T-helper 2 cell treated with Interferon-gamma antibody and Interleukin-4, amounts not matched to agents 5 μg/mL and 100 μg/mL, for 36 hours (primary cell): ENCODE measurements at regions not wholly inside any gene's neighbourhood (a gene's known extent, or its start where the extent isn't known, plus 50 kb on each side); places are given as distances from the start of the nearest gene placed in this dataset.

Source experiments
- DNase-seq: peaks from one replicate; pipeline ENCODE4 v3.0.0; 2021; ENCODE audit warnings: low spot score
- H3K27ac Mint-ChIP-seq: one replicate; pipeline ENCODE4 v1.8.0; 2021; ENCODE audit warnings: mild to moderate bottlenecking, mixed read lengths
- H3K27me3 Mint-ChIP-seq: one replicate; pipeline ENCODE4 v1.8.0; 2021; ENCODE audit warnings: low read depth, mixed read lengths
- H3K36me3 Mint-ChIP-seq: one replicate; pipeline ENCODE4 v1.8.0; 2021; ENCODE audit warnings: low read depth, mixed read lengths
- H3K4me1 Mint-ChIP-seq: one replicate; pipeline ENCODE4 v1.8.0; 2021; ENCODE audit warnings: low read depth, mixed read lengths
- H3K4me3 Mint-ChIP-seq: one replicate; pipeline ENCODE4 v1.8.0; 2022; ENCODE audit warnings: mild to moderate bottlenecking, moderate library complexity, mixed read lengths
- H3K9me3 Mint-ChIP-seq: one replicate; pipeline ENCODE4 v1.8.0; 2021; ENCODE audit warnings: mixed read lengths

DNA sequence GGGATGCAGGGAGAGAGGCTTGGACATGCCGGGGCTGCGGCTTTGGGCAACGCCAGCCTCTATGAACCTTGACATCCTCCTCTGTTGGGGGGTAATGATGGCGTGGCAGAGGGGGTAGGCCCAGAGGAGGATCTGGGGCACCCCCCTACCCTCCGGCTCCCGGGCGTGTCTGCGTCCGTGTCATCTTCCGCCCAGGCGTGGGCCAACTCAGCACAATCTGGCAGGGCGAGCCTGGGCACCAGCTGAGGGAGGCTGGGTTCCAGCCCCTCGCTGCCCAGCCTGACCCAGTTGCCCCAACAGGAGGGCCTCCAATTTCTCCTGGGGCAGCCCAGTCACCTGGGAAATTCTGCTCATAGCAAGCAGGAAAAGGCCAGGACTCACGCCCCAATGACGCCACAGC is 62.9 kb upstream of the IL17B start:
- Mint-ChIP-seq H3K9me3 (no peaks in the 10 kb centered on the region), H3K4me3 (no peak overlapping the region), H3K36me3 (no peaks in the 10 kb centered on the region), H3K27me3 (no peaks in the 10 kb centered on the region), H3K27ac (no peak overlapping the region), H3K4me1 (peaks cover 21% of the 10 kb centered on the region)
- no peak for DNase-seq

DNA sequence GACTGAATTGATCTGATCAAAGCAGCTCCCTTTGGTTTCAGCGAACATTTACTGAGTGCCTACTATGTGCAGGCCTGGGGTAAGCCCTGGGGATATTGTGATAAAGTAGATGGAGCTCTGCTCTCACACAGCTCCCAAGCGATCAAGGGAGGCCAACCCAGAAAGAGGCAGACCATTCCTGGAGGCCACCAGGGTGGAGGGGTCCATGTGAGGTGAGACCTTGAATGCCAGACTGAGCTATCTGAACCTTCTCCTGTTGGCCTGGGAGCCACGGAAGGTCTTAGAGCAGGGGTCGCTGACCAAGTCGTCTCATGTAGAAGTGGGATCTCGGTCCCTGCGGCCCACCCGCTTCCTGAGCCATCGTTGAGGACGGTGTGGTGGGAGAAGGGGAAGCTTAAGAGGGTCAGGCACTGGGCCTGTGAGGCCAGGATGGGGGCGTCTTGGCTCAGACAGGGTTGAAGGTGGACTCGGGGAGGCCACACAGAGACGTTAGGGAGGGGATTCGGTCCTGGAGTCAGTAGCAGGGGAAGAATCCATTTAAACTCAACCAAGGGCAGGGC is 62.2 kb upstream of the IL17B start:
- Mint-ChIP-seq H3K9me3 (no peaks in the 10 kb centered on the region), H3K36me3 (no peaks in the 10 kb centered on the region), H3K27me3 (no peaks in the 10 kb centered on the region), H3K4me3 (no peak overlapping the region), H3K4me1 (peaks cover 24% of the 10 kb centered on the region), H3K27ac (no peak overlapping the region)
- DNase-seq: no peak

DNA sequence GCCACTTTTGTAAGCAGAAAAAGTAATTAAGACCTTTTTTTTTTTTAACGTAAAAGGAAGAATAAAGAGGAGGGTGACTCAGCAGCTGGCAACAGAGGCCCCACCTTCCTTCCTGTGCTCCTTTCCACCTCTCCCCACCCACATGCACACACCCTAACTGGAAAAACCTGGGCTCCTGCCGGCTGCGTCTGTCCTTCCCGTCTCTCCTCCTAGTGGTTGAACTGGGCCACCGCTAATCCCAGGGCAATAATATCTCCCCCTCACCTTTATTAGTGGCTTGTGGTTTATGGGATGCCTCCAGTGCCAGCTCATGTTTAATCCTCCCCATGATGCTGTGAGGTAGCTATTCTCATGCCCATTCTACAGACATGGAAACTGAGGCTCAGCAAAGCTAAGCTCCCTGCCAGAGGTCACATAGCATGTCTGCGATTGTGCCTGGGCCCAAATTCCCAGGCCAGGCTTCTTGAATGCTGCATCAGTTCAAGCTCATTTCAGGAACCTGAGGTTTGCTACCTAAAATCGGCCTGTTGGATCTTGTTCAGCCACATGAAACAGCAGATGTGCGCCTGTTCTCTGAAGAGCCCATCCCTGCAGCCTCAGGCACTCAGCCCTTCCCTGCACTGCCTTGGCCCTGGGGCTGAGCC is 60.9 kb upstream of the IL17B start:
- Mint-ChIP-seq H3K36me3 (no peaks in the 10 kb centered on the region), H3K27me3 (no peaks in the 10 kb centered on the region), H3K4me3 (peak overlapping the region; percentile 30), H3K27ac (peak overlapping the region; percentile 62), H3K4me1 (peaks cover 24% of the 10 kb centered on the region), H3K9me3 (no peaks in the 10 kb centered on the region)
- peak; percentile 8 for DNase-seq

DNA sequence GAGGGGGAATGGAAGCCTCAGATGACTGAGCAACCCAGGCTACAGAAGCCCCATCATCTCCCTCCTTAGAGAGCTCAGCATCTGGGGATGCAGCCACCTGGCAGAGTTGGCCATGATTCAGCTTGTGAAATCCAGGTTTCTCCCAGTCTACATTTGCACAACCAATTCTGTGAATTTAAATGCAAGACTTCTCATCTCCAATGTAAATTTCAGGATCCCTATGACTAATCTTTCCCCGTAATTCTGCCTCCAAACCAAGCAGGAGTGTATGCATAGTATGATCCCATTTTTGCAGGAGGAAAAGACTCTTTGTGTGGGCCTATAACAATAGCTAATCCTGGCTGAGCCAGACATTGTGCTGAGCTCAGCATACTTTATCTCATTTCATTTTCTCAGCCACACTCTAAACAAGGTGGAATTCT is 59.6 kb upstream of the IL17B start:
- peaks cover 24% of the 10 kb centered on the region for H3K4me1 Mint-ChIP-seq
- no peak for DNase-seq
- no peak overlapping the region for H3K4me3 Mint-ChIP-seq
- no peaks in the 10 kb centered on the region for H3K27me3 Mint-ChIP-seq
- H3K27ac Mint-ChIP-seq: no peak overlapping the region
- H3K9me3 Mint-ChIP-seq: no peaks in the 10 kb centered on the region
- H3K36me3 Mint-ChIP-seq: no peaks in the 10 kb centered on the region

DNA sequence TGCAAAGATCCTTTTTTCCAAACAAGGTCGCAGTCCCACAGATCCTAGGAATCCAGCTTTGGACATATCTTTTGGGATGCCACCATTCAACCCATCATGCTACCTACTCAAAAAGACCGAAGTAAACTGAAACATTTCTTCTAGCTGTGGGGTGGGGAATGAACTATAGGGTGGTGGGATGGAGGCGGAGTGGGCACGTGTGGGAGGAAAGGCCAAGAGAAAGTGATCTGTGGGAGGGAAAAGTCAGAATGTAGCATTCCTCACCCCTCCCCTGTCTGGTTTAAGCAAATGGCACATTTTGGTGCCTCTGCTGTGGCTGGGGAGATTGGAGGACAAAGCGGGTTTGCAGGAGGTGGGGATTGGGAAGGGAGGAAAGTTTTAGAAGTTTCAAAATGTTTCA is 59.2 kb upstream of the IL17B start:
- H3K4me3 Mint-ChIP-seq: no peak overlapping the region
- DNase-seq: no peak
- H3K9me3 Mint-ChIP-seq: no peaks in the 10 kb centered on the region
- no peaks in the 10 kb centered on the region for H3K27me3 Mint-ChIP-seq
- no peaks in the 10 kb centered on the region for H3K36me3 Mint-ChIP-seq
- no peak overlapping the region for H3K27ac Mint-ChIP-seq
- H3K4me1 Mint-ChIP-seq: peaks cover 24% of the 10 kb centered on the region

DNA sequence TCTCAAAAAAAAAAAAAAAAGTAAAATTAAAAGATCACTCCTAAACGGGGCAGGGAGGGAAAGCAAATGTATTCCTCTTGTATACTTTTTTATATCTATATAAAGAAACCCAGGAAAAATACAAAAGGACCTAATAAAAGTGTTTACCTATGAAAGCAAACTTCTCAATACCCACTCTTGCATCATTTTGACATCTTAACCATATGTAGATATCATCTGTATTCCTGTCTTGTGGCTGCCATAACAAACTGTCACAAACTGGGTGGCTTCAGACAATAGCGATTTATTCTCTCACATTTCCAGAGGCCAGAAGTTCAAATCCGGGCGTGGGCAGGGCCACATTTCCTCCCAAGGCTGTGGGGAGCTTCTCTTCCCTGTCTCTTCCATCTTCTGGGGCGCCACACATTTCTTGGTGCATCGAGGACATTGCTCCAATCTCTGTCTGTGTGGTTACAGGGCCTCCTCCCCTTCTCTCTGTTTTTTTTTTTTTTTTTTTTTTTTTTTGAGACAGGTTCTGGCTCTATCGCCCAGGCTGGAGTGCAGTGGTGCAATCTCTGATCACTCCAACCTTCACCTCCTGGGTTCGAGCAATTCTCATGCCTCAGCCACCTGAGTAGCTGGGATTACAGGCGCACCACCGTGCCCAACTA is 58.4 kb upstream of the IL17B start:
- no peaks in the 10 kb centered on the region for H3K27me3 Mint-ChIP-seq
- DNase-seq: no peak
- H3K4me1 Mint-ChIP-seq: peaks cover 24% of the 10 kb centered on the region
- H3K9me3 Mint-ChIP-seq: no peaks in the 10 kb centered on the region
- no peaks in the 10 kb centered on the region for H3K36me3 Mint-ChIP-seq
- H3K4me3 Mint-ChIP-seq: peak overlapping the region; percentile 21
- no peak overlapping the region for H3K27ac Mint-ChIP-seq

DNA sequence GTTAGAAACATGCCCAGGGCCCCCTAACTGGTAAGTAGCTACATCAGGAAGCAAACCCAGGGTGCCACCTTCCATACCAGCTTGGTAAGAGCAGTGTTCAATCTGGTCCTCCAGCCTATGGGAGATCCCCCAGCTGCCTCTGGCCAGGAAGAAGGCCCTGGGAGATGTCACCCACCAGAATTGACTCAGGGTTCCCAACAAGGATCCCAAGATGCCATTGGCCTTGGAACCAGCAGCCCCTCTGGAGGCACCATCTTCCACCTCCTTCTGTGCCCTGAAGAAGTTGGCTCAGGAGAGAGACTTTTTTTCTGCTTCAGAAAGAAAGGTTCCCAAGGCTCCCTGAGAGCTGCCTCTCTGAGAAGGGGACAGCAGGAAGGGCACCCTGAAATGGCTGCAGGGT is 56.6 kb upstream of the IL17B start:
- H3K27me3 Mint-ChIP-seq: no peaks in the 10 kb centered on the region
- DNase-seq: no peak
- H3K27ac Mint-ChIP-seq: no peak overlapping the region
- H3K9me3 Mint-ChIP-seq: no peaks in the 10 kb centered on the region
- H3K4me3 Mint-ChIP-seq: no peak overlapping the region
- H3K4me1 Mint-ChIP-seq: peaks cover 29% of the 10 kb centered on the region
- H3K36me3 Mint-ChIP-seq: no peaks in the 10 kb centered on the region

DNA sequence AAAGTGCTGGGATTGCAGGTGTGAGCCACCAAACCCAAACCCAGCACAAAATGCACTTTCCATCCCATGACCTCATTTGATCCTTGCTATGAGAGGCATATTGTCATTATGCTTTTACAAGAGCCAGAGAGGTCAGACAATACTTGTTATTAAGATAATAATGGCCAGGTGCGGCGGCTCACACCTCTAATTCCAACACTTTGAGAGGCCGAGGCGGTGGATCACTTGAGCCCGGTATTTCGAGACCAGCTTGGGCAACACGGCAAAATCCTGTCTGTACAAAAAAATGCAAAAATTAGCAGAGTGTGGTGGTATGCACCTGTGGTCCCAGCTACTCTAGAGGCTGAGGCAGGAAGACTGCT is 55.9 kb upstream of the IL17B start:
- no peaks in the 10 kb centered on the region for H3K36me3 Mint-ChIP-seq
- H3K4me1 Mint-ChIP-seq: peaks cover 27% of the 10 kb centered on the region
- H3K27me3 Mint-ChIP-seq: no peaks in the 10 kb centered on the region
- no peak overlapping the region for H3K4me3 Mint-ChIP-seq
- H3K9me3 Mint-ChIP-seq: no peaks in the 10 kb centered on the region
- H3K27ac Mint-ChIP-seq: no peak overlapping the region
- DNase-seq: no peak

DNA sequence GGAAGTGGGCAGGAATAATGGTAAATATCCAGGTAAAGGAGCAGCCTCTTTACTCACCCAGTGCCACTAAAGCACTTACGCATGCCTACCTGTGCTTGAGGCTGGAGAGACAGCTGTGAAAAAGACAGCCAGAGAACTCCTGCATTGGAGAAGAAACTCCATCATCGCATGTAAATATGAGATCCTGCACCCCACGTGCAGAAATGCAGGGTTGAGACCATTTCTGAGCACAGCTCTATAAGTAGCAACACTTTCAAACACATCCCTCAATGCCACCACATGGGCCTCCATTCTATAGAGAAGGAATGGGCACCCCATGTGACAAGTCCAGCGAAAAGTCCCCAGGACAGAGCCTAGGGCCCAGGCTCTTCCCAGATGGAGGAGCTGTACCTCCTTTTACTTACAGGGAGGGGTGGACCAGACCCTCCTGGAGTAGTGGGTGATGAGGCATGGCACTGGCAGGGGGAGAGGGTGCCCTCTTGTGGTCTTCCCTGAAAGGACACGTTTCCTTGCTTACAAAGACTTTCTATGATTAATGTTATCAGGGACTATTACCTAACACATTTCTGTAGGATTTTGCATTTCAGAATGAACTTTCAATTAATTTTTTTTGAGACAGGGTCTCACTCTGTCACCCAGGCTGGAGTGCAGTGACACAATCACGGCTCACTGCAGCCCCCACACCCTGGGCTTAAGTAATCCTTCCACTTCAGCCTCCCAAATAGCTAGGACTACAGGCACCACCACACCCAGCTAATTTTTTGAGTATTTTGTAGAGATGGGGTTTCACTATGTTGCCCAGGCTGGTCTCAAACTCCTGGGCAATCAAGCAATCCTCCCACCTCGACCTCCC is 55.3 kb upstream of the IL17B start:
- Mint-ChIP-seq H3K4me3 (no peak overlapping the region), H3K36me3 (no peaks in the 10 kb centered on the region), H3K9me3 (no peaks in the 10 kb centered on the region), H3K27ac (no peak overlapping the region), H3K4me1 (peaks cover 23% of the 10 kb centered on the region), H3K27me3 (no peaks in the 10 kb centered on the region)
- peak; percentile 21 for DNase-seq

- no peak overlapping the region for H3K4me3 Mint-ChIP-seq
- no peaks in the 10 kb centered on the region for H3K9me3 Mint-ChIP-seq
- H3K27me3 Mint-ChIP-seq: no peaks in the 10 kb centered on the region
- no peaks in the 10 kb centered on the region for H3K36me3 Mint-ChIP-seq
- H3K4me1 Mint-ChIP-seq: peaks cover 25% of the 10 kb centered on the region
- no peak overlapping the region for H3K27ac Mint-ChIP-seq
- no peak for DNase-seq
Measured at GRCh38 chr5:149433524-149434131, 54.5 kb upstream of the IL17B start.

DNA sequence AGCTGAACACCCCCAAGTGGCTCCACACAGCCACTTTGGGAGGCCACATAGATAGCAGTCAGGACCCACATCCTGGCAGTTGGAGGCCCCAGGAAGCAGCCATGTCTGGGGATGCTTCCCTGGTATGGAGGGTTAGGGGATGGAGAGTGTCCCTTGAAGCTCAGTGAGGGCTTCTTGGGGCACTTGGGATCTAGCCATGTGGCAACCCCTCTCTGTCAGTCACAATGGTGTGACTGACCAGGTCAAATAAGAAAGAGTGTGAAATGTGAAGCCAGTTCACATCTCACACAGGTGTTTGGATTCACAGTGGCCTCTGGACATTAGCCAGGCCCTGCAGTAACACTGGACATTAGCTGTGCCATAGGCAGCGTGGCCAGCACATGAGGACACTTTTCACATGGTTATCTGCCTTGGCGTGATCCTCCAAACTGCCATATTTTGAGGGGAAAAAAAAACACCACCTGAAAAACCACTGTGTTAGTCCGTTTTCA is 53.9 kb upstream of the IL17B start:
- Mint-ChIP-seq H3K9me3 (no peaks in the 10 kb centered on the region), H3K4me3 (no peak overlapping the region), H3K27me3 (no peaks in the 10 kb centered on the region), H3K36me3 (no peaks in the 10 kb centered on the region), H3K4me1 (peaks cover 21% of the 10 kb centered on the region), H3K27ac (no peak overlapping the region)
- DNase-seq: no peak

DNA sequence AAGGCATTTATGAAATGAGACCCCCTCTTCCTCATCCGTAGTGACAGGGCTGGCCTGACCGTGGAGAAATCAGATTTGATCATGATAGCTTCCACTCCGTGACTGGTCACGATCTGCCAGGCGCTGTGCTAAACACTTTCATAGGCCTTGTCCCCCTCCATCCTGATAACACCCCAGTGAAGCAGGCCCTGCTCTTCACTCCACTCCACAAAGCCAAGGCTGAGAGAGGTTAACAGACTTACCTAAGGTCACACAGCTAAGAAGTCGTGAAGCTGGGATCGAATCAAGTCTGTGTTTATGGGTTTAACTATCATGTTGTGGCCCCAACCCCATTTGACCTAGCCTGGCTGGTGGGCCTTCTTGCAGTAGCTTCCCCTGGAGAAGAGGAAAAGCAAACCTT is 53.3 kb upstream of the IL17B start:
- DNase-seq: no peak
- Mint-ChIP-seq H3K27ac (no peak overlapping the region), H3K9me3 (no peaks in the 10 kb centered on the region), H3K36me3 (no peaks in the 10 kb centered on the region), H3K4me3 (no peak overlapping the region), H3K4me1 (peaks cover 17% of the 10 kb centered on the region), H3K27me3 (peaks cover under 1% of the 10 kb centered on the region)

DNA sequence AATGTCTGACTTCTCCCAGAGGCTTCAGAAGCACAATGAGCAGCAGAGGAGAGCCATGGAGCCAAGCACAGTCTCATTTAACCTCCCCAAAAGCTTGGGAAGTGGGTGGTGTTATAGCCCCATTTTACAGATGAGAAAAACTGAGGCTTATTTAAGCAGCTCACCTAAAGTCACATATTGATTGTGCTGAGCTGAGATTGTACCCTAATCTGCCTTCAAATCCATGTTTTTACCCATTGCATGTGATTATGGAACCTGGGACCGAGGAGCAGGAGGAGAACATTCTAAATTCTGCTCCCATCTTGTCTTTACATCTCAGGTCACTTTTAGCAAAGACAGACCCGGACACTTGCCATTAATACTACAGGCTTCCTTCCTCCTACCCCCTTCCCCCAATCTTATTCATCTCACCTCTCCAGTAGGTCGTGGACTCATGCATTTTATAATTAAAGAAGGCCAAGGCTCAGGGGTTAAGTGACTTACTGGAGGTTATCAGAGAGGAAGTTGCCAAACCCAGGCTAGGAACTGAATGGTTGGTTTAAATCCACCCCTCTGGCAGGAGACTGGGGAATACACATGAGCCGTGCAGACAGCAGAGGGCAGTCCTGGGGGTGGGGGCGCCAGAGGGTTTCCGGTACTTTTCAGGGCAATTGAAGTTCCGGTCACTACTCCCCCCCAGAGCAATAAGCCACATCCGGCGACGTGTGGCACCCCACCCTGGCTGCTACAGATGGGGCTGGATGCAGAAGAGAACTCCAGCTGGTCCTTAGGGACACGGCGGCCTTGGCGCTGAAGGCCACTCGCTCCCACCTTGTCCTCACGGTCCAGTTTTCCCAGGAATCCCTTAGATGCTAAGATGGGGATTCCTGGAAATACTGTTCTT is 51.0 kb upstream of the IL17B start:
- no peak for DNase-seq
- H3K27ac Mint-ChIP-seq: no peak overlapping the region
- H3K4me1 Mint-ChIP-seq: peaks cover 12% of the 10 kb centered on the region
- H3K9me3 Mint-ChIP-seq: no peaks in the 10 kb centered on the region
- no peaks in the 10 kb centered on the region for H3K36me3 Mint-ChIP-seq
- peaks cover 4% of the 10 kb centered on the region for H3K27me3 Mint-ChIP-seq
- H3K4me3 Mint-ChIP-seq: no peak overlapping the region
